ENCODE measurements at regions not wholly inside any gene's neighbourhood (a gene's known extent, or its start where the extent isn't known, plus 50 kb on each side); places are given as distances from the start of the nearest gene placed in this dataset.

- no peaks in the 10 kb centered on the region for H3K9me3 ChIP-seq (replicated peaks; ENCODE audit: control insufficient read depth, insufficient read depth, low read length)
- peaks cover 11% of the 10 kb centered on the region for H3K4me1 ChIP-seq (ENCODE audit: control insufficient read depth, extremely low read depth, insufficient read depth, low read length)
- dilution Hi-C loops (cut with MboI; ENCODE audit: extremely low pct_ligation_motif_present, low sequenced_read_pairs) (no loop called here), intact Hi-C loops (cut with micrococcal nuclease) (no loop called here)
- H3K9me1 ChIP-seq (replicated peaks; ENCODE audit: control insufficient read depth, extremely low read depth, insufficient read depth, low read length): no peaks in the 10 kb centered on the region
- no peak for FAIRE-seq
- no peaks in the 10 kb centered on the region for H3K27me3 ChIP-seq (ENCODE audit: control insufficient read depth in 2 of 2, insufficient read depth in 2 of 2, low read length in 2 of 2)
- no peak overlapping the region for H3K27ac ChIP-seq (ENCODE audit: insufficient read depth, low read depth, low read length)
- no peak overlapping the region for H2AFZ ChIP-seq (ENCODE audit: low read depth, low read length)
- no peak overlapping the region for H3K4me2 ChIP-seq (ENCODE audit: insufficient read depth, low read length)
- H4K20me1 ChIP-seq (replicated peaks; ENCODE audit: control insufficient read depth, extremely low read depth, insufficient read depth, low read length): no peaks in the 10 kb centered on the region
- DNase-seq (ENCODE audit: low read depth, low spot score): no peak
- no peak overlapping the region for H3K9ac ChIP-seq (replicated peaks; ENCODE audit: extremely low read depth, insufficient read depth, low read length)
- CTCF ChIA-PET: interaction anchor here (0.6 to 1.5 kb wide), 2 partner anchors 18 to 25 kb away, joined by 3 to 4 read pairs; no protein-coding TSS in a partner anchor
- TF ChIP-seq FOS (IDR thresholded peaks at IDR 0.05; ENCODE audit: borderline replicate concordance, insufficient read depth, low read length) (no peak), GATA2 (IDR thresholded peaks at IDR 0.05; ENCODE audit: insufficient read depth, insufficient read length, low read depth, low read length) (no peak), CTCF (IDR thresholded peaks at IDR 0.05; ENCODE audit: extremely low read depth in 1 of 2, insufficient read depth in 1 of 2, low read depth in 1 of 2, low read length in 2 of 2) (no peak), POLR2A (IDR thresholded peaks at IDR 0.05; ENCODE audit: low read depth, low read length) (no peak), JUN (IDR thresholded peaks at IDR 0.05; ENCODE audit: borderline replicate concordance, insufficient read depth, insufficient read length, low read depth) (no peak), MAX (IDR thresholded peaks at IDR 0.05; ENCODE audit: insufficient read depth, insufficient read length) (no peak), POLR2AphosphoS5 (IDR thresholded peaks at IDR 0.05; ENCODE audit: insufficient read depth, low read depth, low read length) (no peak), MYC (IDR thresholded peaks at IDR 0.05; ENCODE audit: low read depth, low read length) (no peak), EZH2 (IDR thresholded peaks at IDR 0.05; ENCODE audit: borderline replicate concordance, low read depth, low read length, severe bottlenecking) (no peak)
- POLR2A ChIA-PET: no interaction called here
- no TSS peak for BruUV-seq (replicated peaks)
- no peak overlapping the region for H3K4me3 ChIP-seq (replicated peaks in 1 of 3; ENCODE audit: insufficient read depth in 1 of 3, low read depth in 1 of 3, low read length in 3 of 3)
- H3K36me3 ChIP-seq (ENCODE audit: control insufficient read depth in 2 of 2, extremely low read depth in 1 of 2, insufficient read depth in 2 of 2, low read length in 2 of 2): no peaks in the 10 kb centered on the region
- no peaks in the 10 kb centered on the region for H3K79me2 ChIP-seq (ENCODE audit: control insufficient read depth, insufficient read depth, low read length)
Measured at GRCh38 chr7:96407427-96407826, 85.5 kb upstream of the SLC25A13 start.
